ENCODE measurements at regions not wholly inside any gene's neighbourhood (a gene's known extent, or its start where the extent isn't known, plus 50 kb on each side); places are given as distances from the start of the nearest gene placed in this dataset.

- no peak for TF ChIP-seq CTCF (IDR thresholded peaks at IDR 0.05)
- no peak for TF ChIP-seq POLR2A (IDR thresholded peaks at IDR 0.05)
Measured at GRCh38 chr10:105908701-105909100, 1255.8 kb downstream of the SORCS1 start.

All from uterus (tissue), 2 donors.